Sigmoid colon (tissue), 6 donors: ENCODE measurements at regions not wholly inside any gene's neighbourhood (a gene's known extent, or its start where the extent isn't known, plus 50 kb on each side); places are given as distances from the start of the nearest gene placed in this dataset.

Experiments used
- DNase-seq: peaks from one replicate; pipeline ENCODE4 v3.0.0-alpha.2; 2019
- H3K27ac ChIP-seq, 4 donors: fragments of 200-600 bp; sonication (generic); one replicate each; pipeline ENCODE4 v1.5.1; 2016 to 2019; ENCODE audit warnings: mild to moderate bottlenecking in 1 of 4
- H3K27me3 ChIP-seq, 3 donors: fragments of 200-600 bp; sonication (generic); one replicate each; pipeline ENCODE4 v1.5.1; 2019; ENCODE audit warnings: mild to moderate bottlenecking in 1 of 3
- H3K36me3 ChIP-seq, 4 donors: fragments of 200-600 bp; sonication (generic); one replicate each; pipeline ENCODE4 v1.5.1; 2016 to 2019
- H3K4me1 ChIP-seq, 4 donors: fragments of 200-600 bp; sonication (generic); one replicate each; pipeline ENCODE4 v1.5.1; 2017 to 2019
- H3K4me3 ChIP-seq, 4 donors: fragments of 200-600 bp; sonication (generic); one replicate each; pipeline ENCODE4 v1.5.1; 2017 to 2019; ENCODE audit warnings: mild to moderate bottlenecking in 2 of 4, moderate library complexity in 1 of 4
- H3K9me3 ChIP-seq, 4 donors: fragments of 200-600 bp in 3 of 4; sonication (generic) in 3 of 4; one replicate each; pipeline versions ENCODE4 v1.5.1 to v1.6.1; 2013 to 2019
- EP300 ChIP-seq, 4 donors: sonication (generic); formaldehyde crosslinking; IDR thresholded peaks; one replicate each; pipeline ENCODE4 v1.6.1; 2017; ENCODE audit warnings: antibody characterized with exemption in 4 of 4
- POLR2A ChIP-seq, 2 donors: fragments of 450-650 bp; IDR thresholded peaks; one replicate each; pipeline ENCODE4 v1.6.1; 2016; ENCODE audit warnings: antibody characterized with exemption in 2 of 2, mild to moderate bottlenecking in 2 of 2, moderate library complexity in 2 of 2
- POLR2AphosphoS5 ChIP-seq, 4 donors: sonication (generic); formaldehyde crosslinking; IDR thresholded peaks; one replicate each; pipeline ENCODE4 v1.6.1; 2017; ENCODE audit warnings: antibody characterized with exemption in 4 of 4
- WGBS, 2 donors: extraction: QIAGEN DNeasy Blood & Tissue Kit; methylation state at CpG; one replicate each; pipeline ENCODE4 v1.1.7; 2013; 5-methylcytosine and 5-hydroxymethylcytosine counted together
- intact Hi-C: fragments of 100-400 bp; cut with DNase I; formaldehyde crosslinking; loops from one replicate; pipeline ENCODE4 v1.15.1; 2023
- small RNA-seq, 3 donors: library from RNA; depleted of rRNA; stranded (forward); fragments of <200 nt; gene quantifications; one replicate each; pipeline ENCODE3, GENCODE V24; 2016
- TF ChIP-seq, protein P1 (sequence below), 4 experiments: fragments of 450-650 bp in 3 of 4; fragments of 200-600 bp in 1 of 4; IDR thresholded peaks; one replicate each; pipeline ENCODE4 v1.5.1; 2016 to 2019; ENCODE audit warnings: antibody characterized with exemption in 4 of 4, mild to moderate bottlenecking in 3 of 4, moderate library complexity in 2 of 4
- donor health status: healthy with polysubstance abuse.
- donor health status: healthy.

DNA sequence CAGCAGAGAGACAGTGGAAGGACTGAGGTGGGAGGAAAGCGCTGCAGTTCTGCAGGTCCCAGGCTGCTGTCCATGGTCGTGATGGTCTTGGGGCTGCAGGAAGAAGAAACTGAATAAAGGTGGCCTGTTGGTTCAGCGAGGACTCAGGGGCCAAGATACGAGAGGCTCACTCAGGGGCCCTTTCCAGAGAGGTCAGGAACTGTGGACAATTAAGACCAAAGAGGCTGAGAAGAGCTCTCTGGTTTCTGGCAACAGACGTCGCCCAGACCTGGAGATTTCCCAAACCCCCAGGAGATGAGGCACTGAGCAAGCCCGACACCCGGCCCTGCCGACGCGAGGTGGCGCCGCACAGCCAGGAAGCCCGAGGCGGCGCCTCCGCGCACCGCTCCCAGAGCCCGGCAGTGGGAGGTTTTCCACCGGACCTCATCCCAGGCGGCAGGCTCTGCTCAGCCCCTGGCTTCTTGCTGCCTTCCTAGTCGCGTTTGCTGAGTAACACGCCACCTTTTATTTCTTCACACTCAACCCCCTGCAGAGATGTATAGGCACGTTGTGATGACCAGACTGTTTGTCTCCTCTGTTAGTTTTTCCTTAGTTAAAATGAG, 56.4 kb upstream of the ARRDC4 start:
- Histone ChIP-seq H3K4me1 (peaks cover 0 to 16% (median 10%) of the 10 kb centered on the region in 4 donors), H3K36me3 (no peaks in the 10 kb centered on the region), H3K27me3 (no peaks in the 10 kb centered on the region), H3K9me3 (no peaks in the 10 kb centered on the region), H3K27ac (no peak overlapping the region), H3K4me3 (no peak overlapping the region)
- TF ChIP-seq POLR2A (IDR thresholded peaks at IDR 0.05) (no peak), POLR2AphosphoS5 (IDR thresholded peaks at IDR 0.05) (no peak), EP300 (IDR thresholded peaks at IDR 0.05) (no peak)
- TF ChIP-seq, protein P1, sequence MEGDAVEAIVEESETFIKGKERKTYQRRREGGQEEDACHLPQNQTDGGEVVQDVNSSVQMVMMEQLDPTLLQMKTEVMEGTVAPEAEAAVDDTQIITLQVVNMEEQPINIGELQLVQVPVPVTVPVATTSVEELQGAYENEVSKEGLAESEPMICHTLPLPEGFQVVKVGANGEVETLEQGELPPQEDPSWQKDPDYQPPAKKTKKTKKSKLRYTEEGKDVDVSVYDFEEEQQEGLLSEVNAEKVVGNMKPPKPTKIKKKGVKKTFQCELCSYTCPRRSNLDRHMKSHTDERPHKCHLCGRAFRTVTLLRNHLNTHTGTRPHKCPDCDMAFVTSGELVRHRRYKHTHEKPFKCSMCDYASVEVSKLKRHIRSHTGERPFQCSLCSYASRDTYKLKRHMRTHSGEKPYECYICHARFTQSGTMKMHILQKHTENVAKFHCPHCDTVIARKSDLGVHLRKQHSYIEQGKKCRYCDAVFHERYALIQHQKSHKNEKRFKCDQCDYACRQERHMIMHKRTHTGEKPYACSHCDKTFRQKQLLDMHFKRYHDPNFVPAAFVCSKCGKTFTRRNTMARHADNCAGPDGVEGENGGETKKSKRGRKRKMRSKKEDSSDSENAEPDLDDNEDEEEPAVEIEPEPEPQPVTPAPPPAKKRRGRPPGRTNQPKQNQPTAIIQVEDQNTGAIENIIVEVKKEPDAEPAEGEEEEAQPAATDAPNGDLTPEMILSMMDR (IDR thresholded peaks at IDR 0.05): peak; percentile 48 to 78 (median 66)
- intact Hi-C loops: loop anchor here (2.0 to 10.0 kb wide), 3 partner anchors 275 to 521 kb away; no protein-coding TSS in a partner anchor
- 1 to 3% methylated on average over 26 of the region's 26 CpGs for WGBS, 2 donors
- peak; percentile 88 for DNase-seq

DNA sequence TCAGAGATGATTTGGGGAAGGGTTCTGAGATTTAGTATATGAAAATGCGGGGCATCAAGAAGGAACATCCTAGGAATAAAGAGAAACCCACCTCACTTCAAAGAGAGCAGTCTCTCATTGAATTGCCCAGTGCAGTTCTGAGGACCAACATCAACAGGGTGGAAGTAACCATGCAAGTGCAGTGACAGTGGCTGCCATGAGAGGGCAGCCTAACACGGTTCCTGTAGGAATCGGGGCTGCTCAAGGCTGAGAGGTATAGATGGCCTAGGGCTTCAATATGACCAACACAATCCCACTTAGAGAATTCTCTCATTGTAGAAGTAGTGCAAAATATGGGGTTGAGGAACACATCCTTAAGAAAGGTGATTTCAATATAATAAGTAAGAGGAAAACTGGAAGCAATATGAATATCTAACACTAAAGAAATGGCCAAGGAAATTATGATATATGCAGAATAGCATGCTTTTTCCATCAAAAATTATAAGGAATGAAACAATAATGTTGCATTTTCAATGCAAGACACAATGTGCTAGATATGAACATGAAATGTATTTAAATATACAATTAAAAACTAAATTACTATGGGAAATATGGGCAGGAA, 51.1 kb upstream of the ARRDC4 start:
- Histone ChIP-seq H3K4me3 (no peak overlapping the region), H3K4me1 (peaks cover 0 to 5% (median 4%) of the 10 kb centered on the region in 4 donors), H3K9me3 (no peaks in the 10 kb centered on the region), H3K27me3 (no peaks in the 10 kb centered on the region), H3K27ac (no peak overlapping the region), H3K36me3 (no peaks in the 10 kb centered on the region)
- WGBS, 2 donors: 1 to 4% methylated on average over 3 of the region's 3 CpGs
- intact Hi-C loops: loop anchor here (1.0 to 10.0 kb wide), 5 partner anchors 53 to 515 kb away; partner anchors contain the start of gene ARRDC4
- TF ChIP-seq, protein P1 (IDR thresholded peaks at IDR 0.05): peak; percentile 80 to 91 (median 90)
- no peak for TF ChIP-seq EP300 (IDR thresholded peaks at IDR 0.05)
- peak; percentile 79 for DNase-seq

Small RNA genes in the stretch of these regions (small RNA-seq; reads per million reads assigned to genes)
- gene AC110588.1 (0 reads per million in 3 donors), gene RF00017 (0 reads per million in 3 donors), gene RNA5SP401 (0 reads per million in 3 donors)
